K562 (cell line): ENCODE measurements at regions not wholly inside any gene's neighbourhood (a gene's known extent, or its start where the extent isn't known, plus 50 kb on each side); places are given as distances from the start of the nearest gene placed in this dataset.

ENCODE experiments used
- ATAC-seq: fragments of 200-7000 bp; cut with Tn5 transposase; 3 replicates; pipeline ENCODE4 v1.9.1; 2020; ENCODE audit warnings: moderate library complexity
- BruUV-seq: library from RNA; stranded (reverse); fragments of 400-500 nt; replicated peaks from 2 replicates; lab custom pipeline; 2021; lab: Mats Ljungman, UMichigan
- CTCF ChIA-PET: fragments of 300-600 bp; formaldehyde crosslinking; extraction: SDS; loops from one replicate; lab custom pipeline; 2021; ENCODE audit warnings: low intra/inter-chr PET ratio; lab: Yijun Ruan, JAX
- POLR2A ChIA-PET: fragments of 300-600, 350-650 bp; sonication (Branson Sonifier 250); formaldehyde crosslinking; extraction: SDS; loops from one replicate; lab custom pipeline; 2021; ENCODE audit warnings: antibody characterized with exemption, inconsistent platforms; lab: Yijun Ruan, JAX
- DNase-seq, 4 experiments: peaks; one replicate each; pipeline versions ENCODE4 v3.0.0 to v3.0.0-alpha.2; 2011 to 2018; ENCODE audit warnings: low spot score in 3 of 4, mixed read lengths in 3 of 4; ENCODE audit errors: extremely low read depth in 1 of 4
- FAIRE-seq: peaks from 2 replicates; lab custom pipeline; 2011; peaks lifted over from hg19 to GRCh38; lab: Jason Lieb, UNC
- H2AFZ ChIP-seq: 2 replicates; pipeline ENCODE4 v1.6.0; 2011; ENCODE audit warnings: low read depth, low read length, control low read depth, inconsistent platforms
- H3K27ac ChIP-seq: fragments of 200-600 bp; 3 replicates; pipeline ENCODE4 v1.8.0; 2011; ENCODE audit warnings: low read depth, mild to moderate bottlenecking, control low read depth, inconsistent platforms, low read length, moderate library complexity, mixed read lengths; ENCODE audit errors: extremely low read depth
- H3K27me3 ChIP-seq, 2 experiments: fragments of 300-600 bp in 1 of 2; 2 replicates in 1 of 2; 3 replicates in 1 of 2; pipeline versions ENCODE4 v1.6.0 to v1.8.0; 2011; ENCODE audit warnings: inconsistent platforms in 2 of 2, low read length in 2 of 2, mild to moderate bottlenecking in 1 of 2, mixed read lengths in 1 of 2, moderate library complexity in 1 of 2; ENCODE audit not compliant: control insufficient read depth in 2 of 2, insufficient read depth in 2 of 2
- H3K36me3 ChIP-seq: fragments of 300-600 bp; 3 replicates; pipeline ENCODE4 v1.8.0; 2011; ENCODE audit warnings: mild to moderate bottlenecking, low read length, inconsistent platforms; ENCODE audit not compliant: control insufficient read depth, insufficient read depth
- H3K4me1 ChIP-seq, 2 experiments: fragments of 200-600 bp in 1 of 2; replicated peaks in 1 of 2; 2 replicates in 1 of 2; 3 replicates in 1 of 2; pipeline versions ENCODE4 v1.5.1 to v1.8.0; 2011; ENCODE audit warnings: inconsistent platforms in 2 of 2, low read length in 2 of 2, mild to moderate bottlenecking in 1 of 2, mixed read lengths in 1 of 2, moderate library complexity in 1 of 2; ENCODE audit not compliant: control insufficient read depth in 2 of 2, insufficient read depth in 2 of 2
- H3K4me2 ChIP-seq: 2 replicates; pipeline ENCODE4 v1.6.1; 2011; ENCODE audit warnings: low read length, control low read depth, inconsistent platforms, mixed read lengths; ENCODE audit not compliant: insufficient read depth
- H3K4me3 ChIP-seq: fragments of 200-600 bp; sonication (generic), shearing (Covaris generic); 2 replicates; pipeline ENCODE4 v1.5.1; 2016; ENCODE audit warnings: control low read depth, inconsistent platforms
- H3K79me2 ChIP-seq: fragments of 200-600 bp; 3 replicates; pipeline ENCODE4 v1.8.0; 2011; ENCODE audit warnings: low read length, inconsistent platforms; ENCODE audit not compliant: control insufficient read depth, insufficient read depth
- H3K9ac ChIP-seq, 2 experiments: 2 replicates each; pipeline versions ENCODE4 v1.6.0 to v1.6.1; 2011; ENCODE audit warnings: low read depth in 2 of 2, low read length in 2 of 2, control low read depth in 1 of 2, inconsistent platforms in 1 of 2, mild to moderate bottlenecking in 1 of 2, mixed read lengths in 1 of 2; ENCODE audit not compliant: insufficient read depth in 1 of 2
- H3K9me1 ChIP-seq: one replicate; pipeline ENCODE4 v1.6.0; 2011; ENCODE audit warnings: inconsistent platforms, mild to moderate bottlenecking, low read length, moderate library complexity; ENCODE audit not compliant: control insufficient read depth, insufficient read depth
- H3K9me3 ChIP-seq: replicated peaks from 2 replicates; pipeline ENCODE4 v1.5.1; 2011; ENCODE audit warnings: low read depth, low read length, inconsistent platforms; ENCODE audit not compliant: control insufficient read depth, insufficient read depth
- H4K20me1 ChIP-seq: replicated peaks from 2 replicates; pipeline ENCODE4 v1.6.1; 2011; ENCODE audit warnings: low read length, inconsistent platforms, mixed read lengths; ENCODE audit not compliant: control insufficient read depth, insufficient read depth
- GTF2B ChIP-seq: IDR thresholded peaks from 2 replicates; pipeline ENCODE4 v1.6.1; 2011; ENCODE audit not compliant: insufficient read length; ENCODE audit errors: extremely low read depth
- NFXL1 ChIP-seq: fragments of 450-650 bp; formaldehyde crosslinking; IDR thresholded peaks from 2 replicates; pipeline ENCODE4 v1.4.0; 2021; ENCODE audit warnings: mild to moderate bottlenecking
- NR1H2 ChIP-seq: sonication (generic); formaldehyde crosslinking; IDR thresholded peaks from 2 replicates; pipeline ENCODE4 v1.4.0; 2020; ENCODE audit warnings: mild to moderate bottlenecking, missing genetic modification reagents
- THAP12 ChIP-seq: fragments of 250-450 bp; sonication (Bioruptor Pico); IDR thresholded peaks from 2 replicates; pipeline ENCODE4 v1.9.0; 2021; ENCODE audit warnings: mild to moderate bottlenecking, inconsistent platforms
- THRA ChIP-seq: fragments of 450-650 bp; IDR thresholded peaks from 2 replicates; pipeline ENCODE4 v1.6.1; 2017; ENCODE audit warnings: mild to moderate bottlenecking, moderate library complexity
- XRCC4 ChIP-seq: IDR thresholded peaks from one replicate; pipeline ENCODE4 v1.6.1; 2011; ENCODE audit not compliant: insufficient read depth, insufficient read length; ENCODE audit errors: extremely low read depth
- ZBTB5 ChIP-seq: fragments of 450-650 bp; IDR thresholded peaks from 2 replicates; pipeline ENCODE4 v1.6.1; 2017; ENCODE audit warnings: antibody characterized with exemption
- ZEB2 ChIP-seq: fragments of 450-650 bp; IDR thresholded peaks from 2 replicates; pipeline ENCODE4 v1.6.1; 2016
- ZFX ChIP-seq: sonication (generic); formaldehyde crosslinking; IDR thresholded peaks from 2 replicates; pipeline ENCODE4 v1.8.0; 2022; ENCODE audit warnings: mild to moderate bottlenecking, missing genetic modification reagents, moderate library complexity
- ZNF140 ChIP-seq: fragments of 250-450 bp; sonication (Bioruptor Pico); IDR thresholded peaks from 2 replicates; pipeline ENCODE4 v1.8.0; 2021; ENCODE audit warnings: moderate library complexity, mild to moderate bottlenecking, inconsistent platforms
- ZNF280B ChIP-seq: fragments of 250-450 bp; sonication (Bioruptor Pico); IDR thresholded peaks from 2 replicates; pipeline ENCODE4 v1.5.1; 2021; ENCODE audit warnings: mild to moderate bottlenecking
- ZNF311 ChIP-seq: fragments of 250-450 bp; sonication (Bioruptor Pico); IDR thresholded peaks from 2 replicates; pipeline ENCODE4 v1.4.0; 2020; ENCODE audit warnings: mild to moderate bottlenecking, moderate library complexity
- ZNF445 ChIP-seq: fragments of 250-450 bp; sonication (Bioruptor Pico); IDR thresholded peaks from 2 replicates; pipeline ENCODE4 v1.4.0; 2020; ENCODE audit warnings: low read depth, mild to moderate bottlenecking, moderate library complexity
- ZNF644 ChIP-seq: fragments of 200-800 bp; sonication (Bioruptor generic); IDR thresholded peaks from 2 replicates; pipeline ENCODE4 v1.6.1; 2016; ENCODE audit warnings: low read depth, missing genetic modification characterization, missing compliant biosample characterization
- WGBS: fragments of 100-300 bp; shearing (Covaris generic); methylation state at CpG from one replicate; pipeline ENCODE4 v1.1.6; 2016; ENCODE audit warnings: low coverage, mixed read lengths; ENCODE audit not compliant: insufficient coverage; ENCODE audit errors: missing lambda C conversion rate; 5-methylcytosine and 5-hydroxymethylcytosine counted together
- in situ Hi-C: fragments of 300-500 bp; cut with MboI; formaldehyde crosslinking; loops from 4 replicates; pipeline ENCODE4 v1.15.0; 2018; ENCODE audit warnings: inconsistent platforms, mixed read lengths
- intact Hi-C: fragments of 100-400 bp; cut with micrococcal nuclease; formaldehyde crosslinking; loops from 2 replicates; pipeline ENCODE4 v1.14.2; 2022

- peaks cover 33 to 80% of the 10 kb centered on the region in 2 experiments; a peak in 4 of 5 replicates for H3K27me3 ChIP-seq
- H3K4me3 ChIP-seq = no peak overlapping the region
- no TSS peak for BruUV-seq
- no peak overlapping the region for H3K27ac ChIP-seq
- H3K9me1 ChIP-seq = no peaks in the 10 kb centered on the region
- H3K79me2 ChIP-seq = no peaks in the 10 kb centered on the region
- H3K9me3 ChIP-seq = no peaks in the 10 kb centered on the region; the same call in 1 of the 2 replicates
- no peak overlapping the region for H2AFZ ChIP-seq
- 6% methylated on average over 25 of the region's 25 CpGs for WGBS
- FAIRE-seq (no peak), DNase-seq (no peak), ATAC-seq (no peak)
- H3K4me2 ChIP-seq = no peak overlapping the region
- H4K20me1 ChIP-seq = 0 out of 2 replicates have a peak, but pooled peaks cover 3% of the 10 kb centered on the region
- H3K4me1 ChIP-seq = peaks cover 0 to 48% of the 10 kb centered on the region in 2 experiments; a peak in 2 of 5 replicates
- no peaks in the 10 kb centered on the region for H3K36me3 ChIP-seq
- POLR2A ChIA-PET = interaction anchor here (0.7 to 1.0 kb wide), 4 partner anchors 13 to 153 kb away, joined by 3 read pairs; no protein-coding TSS in a partner anchor
- in situ Hi-C loops (no loop called here), intact Hi-C loops (no loop called here)
- CTCF ChIA-PET = no interaction called here
- no peak overlapping the region; a peak in 1 of 4 replicates for H3K9ac ChIP-seq
- no peak for TF ChIP-seq ZNF311 (CRISPR knock-in tag)
- no peak for TF ChIP-seq ZEB2
- TF ChIP-seq ZNF644 = no peak
- TF ChIP-seq ZBTB5 = no peak
- no peak for TF ChIP-seq GTF2B
- TF ChIP-seq ZNF280B = no peak
- no peak for TF ChIP-seq ZNF445 (CRISPR knock-in tag)
- no peak for TF ChIP-seq XRCC4
- TF ChIP-seq THAP12 (CRISPR knock-in tag) = no peak
- TF ChIP-seq ZFX (CRISPR knock-in tag) = no peak
- no peak for TF ChIP-seq THRA
- no peak for TF ChIP-seq NFXL1 (CRISPR knock-in tag)
- no peak for TF ChIP-seq NR1H2 (CRISPR knock-in tag)
- no peak for TF ChIP-seq ZNF140 (CRISPR knock-in tag)
Measured at GRCh38 chr21:43341378-43342161, 85.4 kb downstream of the SIK1 start.
